ENCODE measurements at regions not wholly inside any gene's neighbourhood (a gene's known extent, or its start where the extent isn't known, plus 50 kb on each side); places are given as distances from the start of the nearest gene placed in this dataset.

DNA sequence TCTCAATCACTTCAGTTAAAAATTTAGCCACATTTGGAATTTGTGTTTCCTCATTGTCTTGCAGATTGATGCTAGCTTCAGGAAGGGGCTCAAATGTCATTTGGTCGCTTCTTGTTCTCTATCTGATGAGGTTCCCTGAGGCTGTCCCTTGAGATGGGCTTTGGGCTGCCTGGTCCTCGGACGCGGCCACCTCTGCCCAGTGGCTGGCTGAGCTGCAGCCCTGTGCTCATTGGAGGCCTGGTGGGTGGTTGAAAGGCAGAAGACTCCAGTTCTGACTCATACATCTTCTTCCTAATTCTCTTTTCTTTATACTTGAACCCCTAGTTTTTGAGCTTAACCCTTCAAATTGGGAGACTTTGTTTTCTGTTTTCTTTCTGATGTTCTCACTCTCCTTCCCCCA, 78.8 kb upstream of the NTRK2 start:
- no peak for DNase-seq

DNA sequence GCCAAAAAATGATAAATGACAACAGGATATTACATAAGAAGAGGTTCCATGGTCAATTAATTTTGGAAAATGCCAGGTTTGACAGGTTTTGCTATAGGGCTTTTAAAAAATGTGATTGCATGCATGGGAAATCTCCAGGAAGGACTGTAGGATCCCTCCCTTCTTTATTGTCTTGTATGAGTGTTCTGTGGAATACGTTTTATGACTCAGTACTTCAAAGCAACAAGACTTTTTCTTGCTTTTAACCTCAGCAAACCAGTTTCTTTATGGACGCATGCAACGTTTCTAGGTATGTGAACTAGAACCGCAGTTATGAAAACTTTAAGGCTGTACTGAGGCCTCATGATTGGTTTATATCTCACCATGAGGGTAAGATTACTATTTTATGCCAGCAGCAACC, 76.6 kb upstream of the NTRK2 start:
- no peak for DNase-seq

- no peak for DNase-seq
Observed at GRCh38 chr9:84593352-84593751, 76.2 kb upstream of the NTRK2 start.

DNA sequence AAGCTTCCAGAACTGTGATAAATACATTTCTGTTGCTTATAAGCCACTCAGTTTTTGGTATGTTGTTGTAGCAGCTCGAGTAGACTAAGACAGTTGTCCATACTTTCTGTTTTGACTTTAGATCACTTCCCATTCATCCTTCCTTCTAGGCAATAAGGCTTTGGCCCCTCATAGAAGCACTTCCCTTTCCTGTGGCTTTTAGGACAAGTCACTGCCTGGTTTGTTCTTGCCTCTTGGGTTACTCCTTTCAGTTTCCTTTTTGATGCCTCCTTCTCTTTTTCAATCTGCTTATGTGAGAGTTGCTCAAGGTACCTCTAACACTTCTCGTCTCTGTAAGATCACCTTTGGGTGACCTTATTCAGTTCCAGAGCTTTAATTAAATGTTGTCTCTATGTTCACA, 72.4 kb upstream of the NTRK2 start:
- peak; percentile 41 to 50 for DNase-seq

DNA sequence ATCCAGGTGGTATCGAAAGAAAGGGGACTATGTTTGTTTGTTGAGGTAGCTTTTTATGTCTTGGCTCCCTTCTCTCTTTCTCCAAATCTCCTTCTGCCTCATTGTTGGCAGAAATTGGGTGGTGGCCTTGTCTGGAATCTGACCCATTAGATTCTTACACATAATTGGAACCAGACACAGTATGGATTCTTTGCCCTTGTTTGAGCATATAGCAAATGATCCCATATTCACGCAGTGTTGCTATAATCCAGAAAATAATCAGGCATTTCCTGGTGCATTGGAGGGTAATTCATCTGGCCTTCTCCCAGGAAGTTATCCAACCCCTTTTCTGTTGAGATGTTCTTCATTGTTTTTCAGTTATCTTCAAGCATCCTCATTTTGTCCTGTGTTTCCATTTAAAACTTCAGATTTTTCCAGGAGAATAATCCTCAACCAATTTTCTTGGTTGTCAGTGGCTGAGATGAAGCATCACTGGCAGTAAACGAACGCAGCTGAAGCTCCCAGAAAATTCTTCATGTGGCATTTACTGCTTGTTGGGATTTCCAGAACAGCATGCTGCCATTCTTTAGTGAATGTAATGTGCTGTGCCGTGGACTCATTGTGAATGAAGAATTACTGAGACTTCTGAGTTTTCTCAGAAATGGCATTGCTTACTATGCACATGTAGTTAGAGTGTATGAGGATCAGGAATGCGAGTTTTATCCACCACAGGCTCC, 70.5 kb upstream of the NTRK2 start:
- no peak for DNase-seq

DNA sequence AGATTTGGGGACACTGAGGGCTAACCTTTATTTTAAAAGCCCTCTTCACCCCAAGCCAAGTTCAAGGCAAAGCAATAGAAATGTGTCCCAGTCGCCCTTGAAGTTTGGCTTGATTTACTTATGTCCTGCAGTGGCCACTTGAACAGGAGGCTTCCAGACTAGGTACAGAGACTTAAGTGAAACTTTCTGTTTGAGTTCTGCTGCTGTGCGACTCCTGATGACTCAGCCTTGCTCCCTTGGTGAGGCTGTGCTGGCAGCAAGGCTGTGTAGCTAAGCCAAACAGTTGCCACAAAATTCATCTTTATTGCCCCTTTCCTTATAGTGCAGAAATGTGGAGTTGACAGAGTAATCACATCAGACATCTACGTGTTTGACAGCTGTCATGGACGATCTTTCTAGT, 68.8 kb upstream of the NTRK2 start:
- no peak for DNase-seq

DNA sequence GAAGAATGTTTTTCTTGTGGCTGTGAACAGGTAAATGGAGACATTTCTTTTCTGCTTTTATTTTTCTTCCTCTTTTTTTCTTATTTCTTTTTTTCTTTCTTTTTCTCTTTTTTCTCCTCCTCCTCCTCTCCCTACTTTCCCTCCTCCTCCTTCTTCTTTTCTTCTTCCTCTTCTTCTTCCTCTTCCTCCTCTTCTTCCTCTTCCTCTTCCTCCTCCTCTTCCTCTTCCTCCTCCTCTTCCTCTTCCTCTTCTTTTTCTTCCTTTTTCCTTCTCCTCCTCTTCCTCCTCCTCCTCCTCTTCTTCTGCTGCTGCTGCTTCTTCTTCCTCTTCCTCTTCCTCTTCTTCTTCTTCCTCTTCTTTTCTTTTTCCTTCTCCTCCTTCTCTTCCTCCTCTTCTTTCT, 65.3 kb upstream of the NTRK2 start:
- no peak for DNase-seq

GRCh38 chr9:84609779-84610178, 59.8 kb upstream of the NTRK2 start:
- DNase-seq, result no peak

DNA sequence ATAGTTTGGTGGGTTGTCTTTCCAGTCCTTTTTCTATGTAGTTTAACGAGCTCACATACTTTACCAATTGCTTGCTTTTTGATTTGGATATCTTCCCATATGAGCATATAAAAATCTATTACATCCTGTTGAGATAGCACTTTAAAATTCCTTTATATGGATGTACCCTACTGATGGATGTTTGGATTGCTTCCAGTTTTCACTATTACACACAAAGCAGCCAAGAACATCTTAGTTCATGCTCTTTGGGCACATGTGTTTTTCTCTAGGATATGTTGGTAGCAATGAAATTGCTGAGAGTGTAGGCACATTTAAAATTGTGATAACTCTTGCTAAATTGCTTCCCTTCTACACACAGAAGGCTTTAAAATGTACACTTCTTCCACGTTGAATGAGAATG, 56.1 kb upstream of the NTRK2 start:
- DNase-seq, result no peak

DNA sequence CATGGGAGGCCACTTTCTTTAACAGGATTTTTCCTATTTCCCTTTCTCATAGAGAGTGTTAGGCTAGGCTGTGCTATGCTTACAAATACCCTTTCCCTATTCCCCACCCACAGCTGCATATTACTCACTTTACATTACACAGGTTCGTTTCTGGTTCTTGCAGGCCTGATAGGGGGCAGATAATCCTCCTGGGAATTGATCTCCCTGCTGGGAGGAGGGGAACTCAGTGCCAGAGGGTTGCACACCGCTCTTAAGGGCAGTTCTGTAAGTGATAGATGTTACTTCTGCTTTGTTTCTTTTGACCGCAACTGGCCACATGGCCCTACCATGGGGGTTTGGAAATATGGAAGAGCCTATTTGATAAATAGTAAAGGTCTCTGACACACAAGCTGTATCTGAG, 54.0 kb upstream of the NTRK2 start:
- no peak for DNase-seq

GRCh38 chr9:84617411-84618029, 52.0 kb upstream of the NTRK2 start:
- DNase-seq, result no peak

Data from inflammatory macrophage treated with lipopolysaccharide for 1 hour (primary cell).